Glutamatergic neuron (in vitro differentiated cells): ENCODE measurements at regions not wholly inside any gene's neighbourhood (a gene's known extent, or its start where the extent isn't known, plus 50 kb on each side); places are given as distances from the start of the nearest gene placed in this dataset.

ENCODE experiments used
- DNase-seq: peaks from one replicate; pipeline ENCODE4 v3.0.0; 2022
- H3K27ac Mint-ChIP-seq: one replicate; pipeline ENCODE4 v1.8.0; 2020; ENCODE audit warnings: mild to moderate bottlenecking, mixed read lengths, inconsistent platforms; ENCODE audit not compliant: unreplicated experiment
- H3K27me3 Mint-ChIP-seq: one replicate; pipeline ENCODE4 v1.8.0; 2020; ENCODE audit warnings: mild to moderate bottlenecking, moderate library complexity, mixed read lengths, inconsistent platforms; ENCODE audit not compliant: unreplicated experiment
- H3K36me3 Mint-ChIP-seq: one replicate; pipeline ENCODE4 v1.8.0; 2020; ENCODE audit warnings: mild to moderate bottlenecking, mixed read lengths, inconsistent platforms; ENCODE audit not compliant: unreplicated experiment
- H3K4me1 Mint-ChIP-seq: one replicate; pipeline ENCODE4 v1.8.0; 2020; ENCODE audit warnings: mild to moderate bottlenecking, low read depth, mixed read lengths, inconsistent platforms; ENCODE audit not compliant: unreplicated experiment
- H3K4me3 Mint-ChIP-seq: one replicate; pipeline ENCODE4 v1.8.0; 2020; ENCODE audit warnings: mild to moderate bottlenecking, mixed read lengths, inconsistent platforms; ENCODE audit not compliant: unreplicated experiment
- H3K9me3 Mint-ChIP-seq: one replicate; pipeline ENCODE4 v1.8.0; 2020; ENCODE audit warnings: mild to moderate bottlenecking, moderate library complexity, mixed read lengths, inconsistent platforms; ENCODE audit not compliant: unreplicated experiment
- CTCF ChIP-seq: fragments of 200-600 bp; sonication (generic); IDR thresholded peaks from one replicate; pipeline ENCODE4 v1.5.0; 2021; ENCODE audit not compliant: partially characterized antibody, unreplicated experiment

- TF ChIP-seq CTCF = no peak
- DNase-seq = no peak
- Mint-ChIP-seq H3K4me1 (no peaks in the 10 kb centered on the region), H3K27ac (no peak overlapping the region), H3K9me3 (peaks cover 2% of the 10 kb centered on the region), H3K27me3 (peaks cover 2% of the 10 kb centered on the region), H3K36me3 (peaks cover 8% of the 10 kb centered on the region), H3K4me3 (no peak overlapping the region)
Observed at GRCh38 chr13:74794147-74794546, 659.9 kb upstream of the KLF12 start.

GRCh38 chr13:74784959-74785358 lies 650.8 kb upstream of the KLF12 start:
- no peaks in the 10 kb centered on the region for H3K4me1 Mint-ChIP-seq
- H3K27me3 Mint-ChIP-seq = no peaks in the 10 kb centered on the region
- no peaks in the 10 kb centered on the region for H3K36me3 Mint-ChIP-seq
- DNase-seq = no peak
- no peaks in the 10 kb centered on the region for H3K9me3 Mint-ChIP-seq
- no peak overlapping the region for H3K4me3 Mint-ChIP-seq
- no peak for TF ChIP-seq CTCF
- no peak overlapping the region for H3K27ac Mint-ChIP-seq

- Mint-ChIP-seq H3K27me3 (no peaks in the 10 kb centered on the region), H3K27ac (no peak overlapping the region), H3K4me1 (no peaks in the 10 kb centered on the region), H3K4me3 (no peak overlapping the region), H3K9me3 (no peaks in the 10 kb centered on the region), H3K36me3 (no peaks in the 10 kb centered on the region)
- TF ChIP-seq CTCF = no peak
- DNase-seq = no peak
Observed at GRCh38 chr13:74778946-74779345, 644.7 kb upstream of the KLF12 start.

GRCh38 chr13:74778087-74778486 lies 643.9 kb upstream of the KLF12 start:
- Mint-ChIP-seq H3K9me3 (no peaks in the 10 kb centered on the region), H3K36me3 (no peaks in the 10 kb centered on the region), H3K27me3 (no peaks in the 10 kb centered on the region), H3K4me3 (no peak overlapping the region), H3K27ac (no peak overlapping the region), H3K4me1 (no peaks in the 10 kb centered on the region)
- no peak for TF ChIP-seq CTCF
- DNase-seq = no peak

- Mint-ChIP-seq H3K4me3 (no peak overlapping the region), H3K36me3 (no peaks in the 10 kb centered on the region), H3K4me1 (no peaks in the 10 kb centered on the region), H3K27me3 (no peaks in the 10 kb centered on the region), H3K9me3 (no peaks in the 10 kb centered on the region), H3K27ac (no peak overlapping the region)
- no peak for TF ChIP-seq CTCF
- DNase-seq = no peak
Observed at GRCh38 chr13:74774264-74774663, 640.1 kb upstream of the KLF12 start.
